Heart left ventricle (tissue), 16 donors: ENCODE measurements at regions not wholly inside any gene's neighbourhood (a gene's known extent, or its start where the extent isn't known, plus 50 kb on each side); places are given as distances from the start of the nearest gene placed in this dataset.

Experiments used
- ATAC-seq, 4 donors: fragments of 200-7000 bp; cut with Tn5 transposase; one replicate each; pipeline ENCODE4 v1.9.1; 2020 to 2022; ENCODE audit warnings: moderate library complexity in 4 of 4, mild to moderate bottlenecking in 3 of 4, moderate number of reproducible peaks in 1 of 4
- DNase-seq, 5 donors: peaks; one replicate each; pipeline ENCODE4 v3.0.0-alpha.2; 2020
- H3K27ac ChIP-seq, 12 donors: fragments of 200-600 bp; sonication (generic) in 4 of 12; one replicate each; pipeline versions ENCODE4 v1.5.0 to v1.8.0; 2016 to 2022; ENCODE audit warnings: mild to moderate bottlenecking in 2 of 12
- H3K27me3 ChIP-seq, 9 donors: fragments of 200-600 bp; sonication (generic) in 2 of 9; one replicate each; pipeline versions ENCODE4 v1.5.1 to v1.8.0; 2016 to 2022; ENCODE audit warnings: mild to moderate bottlenecking in 3 of 9
- H3K36me3 ChIP-seq, 9 donors: fragments of 200-600 bp; sonication (generic) in 2 of 9; one replicate each; pipeline versions ENCODE4 v1.5.0 to v1.8.0; 2018 to 2022; ENCODE audit warnings: mild to moderate bottlenecking in 2 of 9
- H3K4me1 ChIP-seq, 12 donors: fragments of 200-600 bp; sonication (generic) in 4 of 12; one replicate each; pipeline versions ENCODE4 v1.5.0 to v1.8.0; 2016 to 2022; ENCODE audit warnings: mild to moderate bottlenecking in 3 of 12
- H3K4me3 ChIP-seq, 12 donors: fragments of 200-600 bp; sonication (generic) in 4 of 12; one replicate each; pipeline versions ENCODE4 v1.5.0 to v1.8.0; 2017 to 2022; ENCODE audit warnings: mild to moderate bottlenecking in 9 of 12, moderate library complexity in 4 of 12
- H3K9me3 ChIP-seq, 12 donors: fragments of 200-600 bp; sonication (generic) in 4 of 12; one replicate each; pipeline versions ENCODE4 v1.5.0 to v1.8.0; 2016 to 2022; ENCODE audit warnings: mild to moderate bottlenecking in 1 of 12
- CTCF ChIP-seq, 12 donors: fragments of 200-600 bp; sonication (generic) in 4 of 12; IDR thresholded peaks; one replicate each; pipeline versions ENCODE4 v1.5.0 to v1.8.0; 2018 to 2022; ENCODE audit warnings: antibody characterized with exemption in 12 of 12, mild to moderate bottlenecking in 5 of 12
- POLR2A ChIP-seq, 2 donors: fragments of 450-650 bp; IDR thresholded peaks; one replicate each; pipeline ENCODE4 v1.6.1; 2017; ENCODE audit warnings: antibody characterized with exemption in 2 of 2, mild to moderate bottlenecking in 2 of 2, moderate library complexity in 2 of 2
- WGBS, 4 donors: extraction: QIAGEN DNeasy Blood & Tissue Kit in 2 of 4; methylation state at CpG; one replicate each; pipeline versions ENCODE4 v1.1.5 to v1.1.7; 2013 to 2018; 5-methylcytosine and 5-hydroxymethylcytosine counted together
- intact Hi-C, 10 donors: fragments of 100-400 bp; cut with DNase I; formaldehyde crosslinking; loops; one replicate each; pipeline versions ENCODE4 v1.11.1 to v1.14.2; 2022
- donor health status: ischemic (EF 13 %, LVEDD 7.1; RV severe dilation, severe dysfunction).
- donor health status: healthy with polysubstance abuse.
- donor health status: DM: no; HTN: yes; CAD: no.
- donor health status: DM: no; HTN: no; CAD: no.
- donor health status: ischemic (EF 25% LVEDD 6.9; RV normal size, moderate dysfunction).
- donor health status: ischemic (EF 25% LVEDD 5.7; RV mildly dilated, moderate dysfunction).
- donor health status: healthy.
- donor health status: DM: yes; HTN: yes; CAD: no.
- donor health status: ischemic (EF 35%, LVEDD 5.7; RV mildly dilated, moderate dysfunction).
- donor health status: nonischemic (EF 11% LVEDD 7.7; RV severe dilation, severe dysfunction).
- donor health status: DM: yes; HTN: yes; CAD: no.
- donor health status: PGD.
- donor health status: ischemic (EF 29% LVEDD 5.4; RV normal size, mild dysfunction).
- donor health status: nonischemic (EF 23%, LVEDD 6.1; RV moderate dilation, normal function).

DNA sequence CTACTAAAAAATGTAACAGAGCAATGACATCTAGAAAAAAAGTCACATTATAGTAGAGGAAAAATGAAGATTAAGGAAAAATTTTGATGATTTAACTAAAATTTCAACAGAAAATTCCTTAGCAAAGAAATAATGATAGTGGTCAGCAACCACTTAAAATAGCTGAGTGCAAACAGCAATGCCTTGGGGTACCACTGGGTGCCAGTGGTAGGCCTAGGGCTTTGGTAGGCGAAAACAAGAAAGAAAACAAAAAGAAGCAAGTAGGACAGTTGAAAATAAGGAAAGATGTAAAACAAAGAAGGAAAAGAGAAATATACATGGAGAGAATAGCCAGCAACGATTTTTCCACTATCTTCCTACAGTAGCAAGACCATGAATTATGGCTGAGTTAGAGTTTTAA is 313.5 kb upstream of the IRS4 start:
- no peaks in the 10 kb centered on the region for H3K4me1 ChIP-seq
- H3K9me3 ChIP-seq: no peaks in the 10 kb centered on the region
- no peak for TF ChIP-seq CTCF (IDR thresholded peaks at IDR 0.05)
- TF ChIP-seq POLR2A (IDR thresholded peaks at IDR 0.05): no peak
- 25 to 34% (median 28%) methylated on average over 2 of the region's 2 CpGs for WGBS, 4 donors
- no peaks in the 10 kb centered on the region for H3K27me3 ChIP-seq
- intact Hi-C loops: no loop called here
- H3K4me3 ChIP-seq: no peak overlapping the region
- no peaks in the 10 kb centered on the region for H3K36me3 ChIP-seq
- ATAC-seq (no peak), DNase-seq (no peak)
- H3K27ac ChIP-seq: no peak overlapping the region

DNA sequence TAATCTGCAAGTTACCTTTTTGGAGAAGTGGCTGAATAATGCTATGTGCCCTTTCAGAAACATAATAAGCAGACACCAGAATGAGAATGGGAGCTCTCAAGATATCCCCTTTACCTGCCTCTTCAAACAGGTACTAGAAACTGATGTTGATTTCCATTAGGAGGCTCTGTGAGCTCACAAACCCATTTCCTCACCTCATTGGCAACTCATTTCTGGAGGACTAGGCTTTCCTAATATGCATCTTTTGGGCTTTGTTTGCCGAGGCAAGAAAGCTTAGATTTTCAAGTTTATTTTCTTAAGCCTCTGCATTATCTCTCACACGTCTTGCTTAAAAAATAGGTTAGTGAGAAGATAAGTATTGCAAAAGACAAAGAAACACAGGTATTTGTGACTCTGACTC is 313.1 kb upstream of the IRS4 start:
- 16 to 38% (median 24%) methylated on average over 2 of the region's 2 CpGs for WGBS, 4 donors

DNA sequence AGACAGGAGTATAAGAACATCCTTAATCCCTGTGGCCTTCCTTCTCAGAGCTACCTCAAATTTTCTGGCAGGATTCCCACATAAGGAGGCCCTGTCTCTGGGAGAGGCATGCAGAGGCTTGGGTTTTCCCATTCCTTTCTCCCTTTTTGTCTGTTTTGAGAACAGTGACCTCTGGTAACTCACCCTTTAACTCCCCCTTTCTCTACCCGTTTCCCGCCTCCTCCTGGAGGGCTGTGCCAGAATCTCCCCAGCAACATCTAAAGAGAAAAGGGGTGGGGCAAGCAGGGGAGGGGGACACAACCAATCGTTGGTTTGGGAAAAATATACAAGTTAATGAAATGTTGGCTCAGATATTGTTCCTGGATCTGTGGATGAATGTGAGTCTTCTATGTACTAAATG is 303.7 kb upstream of the IRS4 start:
- H3K4me1 ChIP-seq: no peaks in the 10 kb centered on the region
- ATAC-seq: no peak
- TF ChIP-seq CTCF (IDR thresholded peaks at IDR 0.05) (no peak), POLR2A (IDR thresholded peaks at IDR 0.05) (no peak)
- no peaks in the 10 kb centered on the region for H3K36me3 ChIP-seq
- H3K27ac ChIP-seq: no peak overlapping the region
- H3K9me3 ChIP-seq: no peaks in the 10 kb centered on the region
- no peak for DNase-seq
- intact Hi-C loops: no loop called here
- H3K4me3 ChIP-seq: no peak overlapping the region
- peaks cover 0 to 9% (median 0%) of the 10 kb centered on the region in 9 donors for H3K27me3 ChIP-seq
- 21 to 26% (median 24%) methylated on average over 3 of the region's 3 CpGs for WGBS, 4 donors

More for the DNA sequence above, 313.1 kb upstream of the IRS4 start:
- no peaks in the 10 kb centered on the region for H3K9me3 ChIP-seq
- TF ChIP-seq POLR2A (IDR thresholded peaks at IDR 0.05) (no peak), CTCF (IDR thresholded peaks at IDR 0.05) (no peak)
- intact Hi-C loops: no loop called here
- H3K4me1 ChIP-seq: no peaks in the 10 kb centered on the region
- no peaks in the 10 kb centered on the region for H3K27me3 ChIP-seq
- DNase-seq (no peak), ATAC-seq (no peak)
- no peak overlapping the region for H3K27ac ChIP-seq
- H3K4me3 ChIP-seq: no peak overlapping the region
- no peaks in the 10 kb centered on the region for H3K36me3 ChIP-seq

GRCh38 chrX:109036624-109037023 is 300.3 kb upstream of the IRS4 start:
- H3K9me3 ChIP-seq: peaks cover 0 to 7% (median 0%) of the 10 kb centered on the region in 12 donors
- peaks cover 0 to 9% (median 0%) of the 10 kb centered on the region in 9 donors for H3K27me3 ChIP-seq
- ATAC-seq (no peak), DNase-seq (no peak)
- H3K4me1 ChIP-seq: no peaks in the 10 kb centered on the region
- H3K4me3 ChIP-seq: no peak overlapping the region
- WGBS, 4 donors: 54 to 74% (median 68%) methylated on average over 2 of the region's 2 CpGs
- H3K36me3 ChIP-seq: no peaks in the 10 kb centered on the region
- intact Hi-C loops: no loop called here
- no peak overlapping the region for H3K27ac ChIP-seq
- TF ChIP-seq POLR2A (IDR thresholded peaks at IDR 0.05): no peak
- no peak for TF ChIP-seq CTCF (IDR thresholded peaks at IDR 0.05)
